PC-3 (cell line): ENCODE measurements at regions not wholly inside any gene's neighbourhood (a gene's known extent, or its start where the extent isn't known, plus 50 kb on each side); places are given as distances from the start of the nearest gene placed in this dataset.

ENCODE experiments used
- CTCF ChIP-seq: fragments of 300-600 bp; sonication (generic); conservative IDR thresholded peaks from 2 replicates; pipeline ENCODE4 v1.5.1; 2017; ENCODE audit warnings: antibody characterized with exemption, low read depth, mild to moderate bottlenecking, low read length
- EZH2 ChIP-seq: fragments of 300-600 bp; sonication (generic); IDR thresholded peaks from one replicate; pipeline ENCODE4 v1.6.1; 2017; ENCODE audit warnings: antibody characterized with exemption, mild to moderate bottlenecking, low read length; ENCODE audit not compliant: unreplicated experiment
- EZH2phosphoT487 ChIP-seq: fragments of 300-600 bp; sonication (generic); IDR thresholded peaks from 2 replicates; pipeline ENCODE4 v1.6.1; 2018; ENCODE audit warnings: mild to moderate bottlenecking, antibody characterized with exemption, low read length, borderline replicate concordance

DNA sequence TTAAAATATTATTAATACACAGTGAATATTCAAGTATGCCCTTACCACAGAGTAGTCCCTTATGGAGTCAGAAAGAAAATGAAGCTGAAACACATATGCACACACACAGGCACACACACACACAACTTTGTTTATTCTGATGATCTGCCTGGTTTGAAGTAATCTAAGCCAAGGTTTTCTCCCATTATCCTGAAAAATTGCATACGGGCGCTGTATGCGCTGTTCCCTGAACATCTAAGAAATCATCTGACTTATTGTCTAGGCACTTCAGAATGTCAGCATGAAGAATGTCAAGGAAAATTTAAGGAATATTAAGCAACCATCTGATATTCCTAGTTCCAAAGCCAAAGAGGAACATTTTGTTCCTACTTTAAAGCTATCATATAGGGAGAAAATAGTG, 147.1 kb upstream of the SLC30A5 start:
- TF ChIP-seq CTCF = no peak
- no peak for TF ChIP-seq EZH2
- TF ChIP-seq EZH2phosphoT487 = no peak
